ENCODE measurements at regions not wholly inside any gene's neighbourhood (a gene's known extent, or its start where the extent isn't known, plus 50 kb on each side); places are given as distances from the start of the nearest gene placed in this dataset.
"Not testable (repeated sequence)": the region's sequence is repeated elsewhere in the genome, so short reads cannot be mapped to it uniquely, and the experiment has no call there.

GRCh38 chrX:13476384-13476783, 93.0 kb upstream of the EGFL6 start:
- DNase-seq (ENCODE audit: low spot score), result no peak

GRCh38 chrX:13474164-13474516, 95.3 kb upstream of the EGFL6 start:
- DNase-seq (ENCODE audit: low spot score), result no peak

- DNase-seq (ENCODE audit: low spot score), result peak; percentile 7
Measured at GRCh38 chrX:13473442-13474163, 95.8 kb upstream of the EGFL6 start.

GRCh38 chrX:13472975-13473374, 96.4 kb upstream of the EGFL6 start:
- no peak for DNase-seq (ENCODE audit: low spot score)

GRCh38 chrX:13471269-13471668, 98.1 kb upstream of the EGFL6 start:
- DNase-seq (ENCODE audit: low spot score), result no peak

- no peak for DNase-seq (ENCODE audit: low spot score)
Measured at GRCh38 chrX:13470685-13470977, 98.8 kb upstream of the EGFL6 start.

- DNase-seq (ENCODE audit: low spot score), result no peak
Measured at GRCh38 chrX:13469963-13470684, 99.3 kb upstream of the EGFL6 start.

GRCh38 chrX:13468096-13468495, 101.3 kb upstream of the EGFL6 start:
- DNase-seq (ENCODE audit: low spot score), result no peak

- DNase-seq (ENCODE audit: low spot score), result no peak
Measured at GRCh38 chrX:13467243-13467642, 102.2 kb upstream of the EGFL6 start.

GRCh38 chrX:13464599-13465275, 104.7 kb upstream of the EGFL6 start:
- no peak for DNase-seq (ENCODE audit: low spot score)

- DNase-seq (ENCODE audit: low spot score), result no peak
Measured at GRCh38 chrX:13463608-13464007, 105.8 kb upstream of the EGFL6 start.

GRCh38 chrX:13452283-13452682, 117.1 kb upstream of the EGFL6 start:
- no peak for DNase-seq (ENCODE audit: low spot score)

GRCh38 chrX:13449441-13449840, 120.0 kb upstream of the EGFL6 start:
- DNase-seq (ENCODE audit: low spot score), result no peak

GRCh38 chrX:13448941-13449340, 120.5 kb upstream of the EGFL6 start:
- no peak for DNase-seq (ENCODE audit: low spot score)

- not testable (repeated sequence) for DNase-seq (ENCODE audit: low spot score)
Measured at GRCh38 chrX:13441608-13442007, 121.8 kb upstream of the ATXN3L start.

- DNase-seq (ENCODE audit: low spot score), result no peak
Measured at GRCh38 chrX:13440176-13440575, 120.3 kb upstream of the ATXN3L start.

GRCh38 chrX:13433298-13433605, 113.4 kb upstream of the ATXN3L start:
- no peak for DNase-seq (ENCODE audit: low spot score)

GRCh38 chrX:13432414-13433297, 112.8 kb upstream of the ATXN3L start:
- DNase-seq (ENCODE audit: low spot score), result no peak

- no peak for DNase-seq (ENCODE audit: low spot score)
Measured at GRCh38 chrX:13430136-13430827, 110.4 kb upstream of the ATXN3L start.

- no peak for DNase-seq (ENCODE audit: low spot score)
Measured at GRCh38 chrX:13428053-13428786, 108.4 kb upstream of the ATXN3L start.

GRCh38 chrX:13427441-13428052, 107.7 kb upstream of the ATXN3L start:
- DNase-seq (ENCODE audit: low spot score), result no peak
